ENCODE measurements at regions not wholly inside any gene's neighbourhood (a gene's known extent, or its start where the extent isn't known, plus 50 kb on each side); places are given as distances from the start of the nearest gene placed in this dataset.

- TF ChIP-seq, protein P1, sequence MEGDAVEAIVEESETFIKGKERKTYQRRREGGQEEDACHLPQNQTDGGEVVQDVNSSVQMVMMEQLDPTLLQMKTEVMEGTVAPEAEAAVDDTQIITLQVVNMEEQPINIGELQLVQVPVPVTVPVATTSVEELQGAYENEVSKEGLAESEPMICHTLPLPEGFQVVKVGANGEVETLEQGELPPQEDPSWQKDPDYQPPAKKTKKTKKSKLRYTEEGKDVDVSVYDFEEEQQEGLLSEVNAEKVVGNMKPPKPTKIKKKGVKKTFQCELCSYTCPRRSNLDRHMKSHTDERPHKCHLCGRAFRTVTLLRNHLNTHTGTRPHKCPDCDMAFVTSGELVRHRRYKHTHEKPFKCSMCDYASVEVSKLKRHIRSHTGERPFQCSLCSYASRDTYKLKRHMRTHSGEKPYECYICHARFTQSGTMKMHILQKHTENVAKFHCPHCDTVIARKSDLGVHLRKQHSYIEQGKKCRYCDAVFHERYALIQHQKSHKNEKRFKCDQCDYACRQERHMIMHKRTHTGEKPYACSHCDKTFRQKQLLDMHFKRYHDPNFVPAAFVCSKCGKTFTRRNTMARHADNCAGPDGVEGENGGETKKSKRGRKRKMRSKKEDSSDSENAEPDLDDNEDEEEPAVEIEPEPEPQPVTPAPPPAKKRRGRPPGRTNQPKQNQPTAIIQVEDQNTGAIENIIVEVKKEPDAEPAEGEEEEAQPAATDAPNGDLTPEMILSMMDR (IDR thresholded peaks at IDR 0.05; ENCODE audit: low read length), result no peak
- TF ChIP-seq EZH2 (optimal IDR thresholded peaks at IDR 0.05; ENCODE audit: low read depth, low read length), result no peak
These were observed 504.4 kb downstream of the MN1 start for GRCh38 chr22:27297125-27297524.

Measured in MM.1S (cell line).